ENCODE measurements at regions not wholly inside any gene's neighbourhood (a gene's known extent, or its start where the extent isn't known, plus 50 kb on each side); places are given as distances from the start of the nearest gene placed in this dataset.

GRCh38 chrX:44447214-44447613 lies 95.4 kb downstream of the FUNDC1 start:
- 83 to 85% methylated on average over 2 of the region's 2 CpGs for WGBS, 2 donors
- no peak for DNase-seq
- Histone ChIP-seq H3K27ac (no peak overlapping the region), H3K27me3 (no peaks in the 10 kb centered on the region), H3K9me3 (no peaks in the 10 kb centered on the region), H3K4me3 (replicated peaks in 1 of 3) (no peak overlapping the region), H3K4me1 (no peaks in the 10 kb centered on the region), H3K36me3 (no peaks in the 10 kb centered on the region)
- no peak for TF ChIP-seq POLR2A (IDR thresholded peaks at IDR 0.05)
- no peak for TF ChIP-seq CTCF (IDR thresholded peaks at IDR 0.05)
- intact Hi-C loops (cut with DNase I), result no loop called here

GRCh38 chrX:44440006-44440405 lies 96.5 kb upstream of the EFHC2 start:
- Histone ChIP-seq H3K4me1 (no peaks in the 10 kb centered on the region), H3K4me3 (replicated peaks in 1 of 3) (no peak overlapping the region), H3K27me3 (no peaks in the 10 kb centered on the region), H3K27ac (no peak overlapping the region), H3K36me3 (no peaks in the 10 kb centered on the region), H3K9me3 (no peaks in the 10 kb centered on the region)
- WGBS, 2 donors, result 20 to 66% methylated on average over 2 of the region's 2 CpGs
- intact Hi-C loops (cut with DNase I), result no loop called here
- DNase-seq, result no peak
- TF ChIP-seq POLR2A (IDR thresholded peaks at IDR 0.05), result no peak
- TF ChIP-seq CTCF (IDR thresholded peaks at IDR 0.05), result no peak

GRCh38 chrX:44439242-44439794 lies 95.8 kb upstream of the EFHC2 start:
- Histone ChIP-seq H3K4me3 (replicated peaks in 1 of 3) (no peak overlapping the region), H3K9me3 (no peaks in the 10 kb centered on the region), H3K36me3 (no peaks in the 10 kb centered on the region), H3K27me3 (no peaks in the 10 kb centered on the region), H3K4me1 (no peaks in the 10 kb centered on the region), H3K27ac (no peak overlapping the region)
- TF ChIP-seq POLR2A (IDR thresholded peaks at IDR 0.05), result no peak
- no peak for TF ChIP-seq CTCF (IDR thresholded peaks at IDR 0.05)
- no peak for DNase-seq
- 59 to 71% methylated on average over 2 of the region's 2 CpGs for WGBS, 2 donors
- intact Hi-C loops (cut with DNase I), result no loop called here

- no peak for DNase-seq
- TF ChIP-seq POLR2A (IDR thresholded peaks at IDR 0.05) (no peak), CTCF (IDR thresholded peaks at IDR 0.05) (no peak)
- intact Hi-C loops (cut with DNase I), result no loop called here
- H3K27me3 ChIP-seq, result no peaks in the 10 kb centered on the region
- H3K4me1 ChIP-seq, result no peaks in the 10 kb centered on the region
- H3K36me3 ChIP-seq, result no peaks in the 10 kb centered on the region
- no peak overlapping the region for H3K27ac ChIP-seq
- H3K4me3 ChIP-seq (replicated peaks in 1 of 3), result no peak overlapping the region
- no peaks in the 10 kb centered on the region for H3K9me3 ChIP-seq
Observed at GRCh38 chrX:44435047-44435446, 91.6 kb upstream of the EFHC2 start.

- H3K9me3 ChIP-seq, result no peaks in the 10 kb centered on the region
- 77 to 82% methylated on average over 3 of the region's 3 CpGs for WGBS, 2 donors
- no peaks in the 10 kb centered on the region for H3K4me1 ChIP-seq
- intact Hi-C loops (cut with DNase I), result no loop called here
- DNase-seq, result no peak
- H3K4me3 ChIP-seq (replicated peaks in 1 of 3), result no peak overlapping the region
- H3K36me3 ChIP-seq, result no peaks in the 10 kb centered on the region
- TF ChIP-seq POLR2A (IDR thresholded peaks at IDR 0.05), result no peak
- no peak for TF ChIP-seq CTCF (IDR thresholded peaks at IDR 0.05)
- H3K27ac ChIP-seq, result no peak overlapping the region
- no peaks in the 10 kb centered on the region for H3K27me3 ChIP-seq
Observed at GRCh38 chrX:44433556-44433955, 90.1 kb upstream of the EFHC2 start.
